EH (cell line): ENCODE measurements at regions not wholly inside any gene's neighbourhood (a gene's known extent, or its start where the extent isn't known, plus 50 kb on each side); places are given as distances from the start of the nearest gene placed in this dataset.
"Not testable (repeated sequence)": the region's sequence is repeated elsewhere in the genome, so short reads cannot be mapped to it uniquely, and the experiment has no call there.

Experiments
- DNase-seq: peaks from one replicate; pipeline ENCODE4 v3.0.0-alpha.2; 2015; ENCODE audit warnings: low read depth

DNA sequence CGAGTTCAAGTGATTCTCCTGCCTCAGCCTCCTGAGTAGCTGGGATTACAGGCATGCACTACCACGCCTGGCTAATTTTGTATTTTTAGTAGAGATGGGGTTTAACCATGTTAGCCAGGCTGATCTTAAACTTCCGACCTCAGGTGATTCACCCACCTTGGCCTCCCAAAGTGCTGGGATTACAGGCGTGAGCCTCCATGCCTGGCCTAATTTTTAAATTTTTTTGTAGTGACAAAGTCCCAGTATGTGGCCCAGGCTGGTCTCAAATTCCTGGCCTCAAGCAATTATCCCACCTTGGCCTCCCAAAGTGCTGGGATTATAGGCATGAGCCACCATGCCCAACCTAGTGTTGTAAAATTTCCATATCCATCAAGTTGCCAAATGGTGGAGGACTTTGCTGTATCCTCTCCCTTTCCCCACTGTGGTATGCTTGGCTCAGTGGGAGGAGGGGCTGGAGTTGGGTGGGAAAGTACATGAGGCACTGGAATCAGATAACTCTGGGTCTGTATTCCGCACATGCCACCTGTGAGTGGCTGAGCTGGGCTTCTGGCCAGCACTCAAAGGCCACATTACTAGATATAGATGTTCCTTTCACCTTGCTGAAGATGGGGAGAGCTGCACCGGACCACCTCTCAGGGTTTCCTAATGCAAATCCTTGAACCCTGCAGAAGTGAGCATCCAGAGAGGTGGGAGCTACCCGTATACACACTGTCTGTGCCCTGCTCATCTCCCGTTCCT lies 252.6 kb downstream of the GOLGA6L6 start:
- not testable (repeated sequence) for DNase-seq

DNA sequence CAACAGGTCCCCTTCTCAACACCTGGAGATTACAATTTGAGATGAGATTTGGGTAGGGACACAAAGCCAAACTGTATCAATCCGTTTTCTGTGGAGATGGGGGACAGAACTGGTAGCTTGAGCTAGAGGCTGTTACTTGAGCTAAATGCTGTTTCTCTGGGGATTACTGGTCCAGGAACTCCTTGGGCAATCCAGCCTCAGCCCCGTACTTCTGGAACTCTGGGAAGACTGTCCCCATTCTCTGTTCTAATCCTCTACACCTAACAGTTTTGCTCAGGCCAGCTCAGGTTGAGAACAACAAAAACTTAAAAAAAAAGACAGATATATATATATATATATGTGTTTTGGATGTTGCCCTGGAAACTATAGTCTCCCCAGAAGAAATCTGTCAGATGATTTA lies 255.0 kb downstream of the GOLGA6L6 start:
- not testable (repeated sequence) for DNase-seq

- not testable (repeated sequence) for DNase-seq
Observed at GRCh38 chr15:20285696-20286300, 255.8 kb downstream of the GOLGA6L6 start.

- not testable (repeated sequence) for DNase-seq
Observed at GRCh38 chr15:20284891-20285535, 256.6 kb downstream of the GOLGA6L6 start.

GRCh38 chr15:20283651-20284050 lies 257.9 kb downstream of the GOLGA6L6 start:
- DNase-seq, result not testable (repeated sequence)

DNA sequence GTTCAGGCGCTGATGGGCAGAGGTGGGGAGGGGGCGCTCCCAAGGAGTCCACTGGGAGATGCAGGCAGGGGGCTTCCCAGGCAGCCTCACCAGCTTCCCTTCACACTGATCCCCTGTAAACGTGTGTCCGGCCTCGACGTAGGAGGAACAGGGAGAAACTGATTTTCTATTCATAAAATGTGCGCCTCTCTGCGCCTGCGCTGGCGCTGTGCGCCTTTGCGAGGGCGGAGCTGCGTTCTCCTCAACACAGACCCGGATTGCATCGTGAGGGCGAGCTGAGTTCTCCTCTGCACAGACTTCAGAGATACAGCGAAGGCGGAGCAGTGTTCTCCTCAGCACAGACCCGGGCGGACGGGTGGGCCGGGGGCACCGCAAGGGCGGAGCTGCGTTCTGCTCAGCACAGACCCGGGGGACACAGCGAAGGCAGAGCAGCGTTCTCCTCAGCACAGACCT lies 259.1 kb downstream of the GOLGA6L6 start:
- not testable (repeated sequence) for DNase-seq

GRCh38 chr15:20281567-20282275 lies 259.9 kb downstream of the GOLGA6L6 start:
- not testable (repeated sequence) for DNase-seq

- no peak for DNase-seq
Observed at GRCh38 chr15:20280933-20281463, 260.6 kb downstream of the GOLGA6L6 start.

- not testable (repeated sequence) for DNase-seq
Observed at GRCh38 chr15:20280141-20280932, 261.3 kb downstream of the GOLGA6L6 start.

DNA sequence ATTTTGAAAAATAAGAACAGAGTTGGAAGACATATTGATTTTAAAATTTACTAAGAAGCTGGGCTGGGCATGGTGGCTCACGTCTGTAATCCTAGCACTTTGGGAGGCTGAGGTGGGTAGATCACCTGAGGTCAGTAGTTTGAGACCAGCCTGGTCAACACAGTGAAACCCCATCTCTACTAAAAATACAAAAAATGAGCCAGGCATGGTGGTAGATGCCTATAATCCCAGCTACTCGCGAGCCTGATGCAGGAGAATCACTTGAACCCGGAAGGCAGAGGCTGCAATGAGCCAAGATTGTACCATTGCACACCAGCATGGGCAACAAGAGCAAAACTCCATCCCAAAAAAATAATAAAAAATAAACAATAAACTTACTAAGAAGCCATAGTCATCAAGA lies 262.5 kb downstream of the GOLGA6L6 start:
- DNase-seq, result not testable (repeated sequence)

- not testable (repeated sequence) for DNase-seq
Observed at GRCh38 chr15:20278376-20278775, 263.2 kb downstream of the GOLGA6L6 start.

GRCh38 chr15:20277451-20277850 lies 264.1 kb downstream of the GOLGA6L6 start:
- DNase-seq, result not testable (repeated sequence)

DNA sequence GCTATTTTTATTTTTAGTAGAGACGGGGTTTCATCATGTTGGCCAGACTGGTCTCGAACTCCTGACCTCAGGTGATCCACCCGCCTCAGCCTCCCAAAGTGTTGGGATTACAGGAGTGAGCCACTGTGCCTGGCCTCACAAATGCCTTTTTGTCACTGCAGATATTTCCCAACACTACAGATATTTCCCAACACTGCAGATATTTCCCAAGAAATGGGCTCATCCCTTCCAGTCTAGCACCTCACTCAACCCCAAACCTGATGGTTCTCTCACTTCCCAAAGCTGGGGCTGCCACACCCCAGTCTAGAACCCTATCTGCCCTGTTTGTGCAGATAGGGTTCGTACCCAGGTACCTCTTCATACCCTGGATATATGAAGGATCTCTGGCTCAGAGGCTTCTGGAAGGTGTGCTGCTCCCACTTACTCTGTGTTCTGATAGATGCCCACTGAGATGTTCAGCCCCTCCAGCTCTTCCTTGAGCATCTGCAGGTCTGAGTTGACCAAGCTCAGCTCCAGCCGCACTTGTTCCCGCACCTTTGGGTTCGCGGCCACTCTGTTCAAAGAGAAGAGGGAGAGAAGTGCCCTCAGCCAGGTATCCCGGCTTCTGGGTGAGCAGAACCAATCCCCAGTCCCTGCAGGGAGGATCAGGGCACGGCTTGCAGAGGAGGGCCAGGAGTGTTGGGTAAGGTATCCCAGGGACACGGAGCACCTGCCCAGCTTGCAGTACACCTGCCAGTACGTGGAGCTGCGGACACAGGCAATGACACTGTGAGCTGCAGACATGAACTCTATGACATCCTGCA lies 265.1 kb downstream of the GOLGA6L6 start:
- DNase-seq, result not testable (repeated sequence)

DNA sequence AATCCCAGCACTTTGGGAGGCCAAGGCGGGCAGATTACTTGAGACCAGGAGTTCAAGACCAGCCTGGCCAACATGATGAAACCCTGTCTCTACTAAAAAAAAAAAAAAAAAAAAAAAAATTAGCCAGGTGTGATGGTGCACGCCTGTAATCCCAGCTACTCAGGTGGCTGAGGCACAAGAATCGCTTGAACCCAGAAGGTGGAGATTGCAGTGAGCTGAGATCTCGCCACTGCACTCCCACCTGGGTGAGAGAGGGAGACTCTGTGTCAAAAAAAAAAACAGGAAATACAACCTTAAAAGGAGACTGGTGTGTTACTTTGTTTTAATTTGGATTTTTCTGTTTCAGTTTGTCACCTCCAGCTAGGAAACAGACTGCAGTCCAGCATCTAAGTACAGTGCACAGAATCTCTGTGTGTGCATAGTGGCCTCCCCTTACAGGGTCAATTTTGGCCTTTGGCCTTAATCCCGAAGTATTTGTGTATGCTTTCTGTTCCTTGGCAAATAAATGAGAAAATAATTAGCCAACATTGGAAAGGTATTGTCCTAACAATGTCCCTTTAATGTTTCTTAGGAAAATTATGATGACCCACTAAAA lies 266.1 kb downstream of the GOLGA6L6 start:
- not testable (repeated sequence) for DNase-seq

DNA sequence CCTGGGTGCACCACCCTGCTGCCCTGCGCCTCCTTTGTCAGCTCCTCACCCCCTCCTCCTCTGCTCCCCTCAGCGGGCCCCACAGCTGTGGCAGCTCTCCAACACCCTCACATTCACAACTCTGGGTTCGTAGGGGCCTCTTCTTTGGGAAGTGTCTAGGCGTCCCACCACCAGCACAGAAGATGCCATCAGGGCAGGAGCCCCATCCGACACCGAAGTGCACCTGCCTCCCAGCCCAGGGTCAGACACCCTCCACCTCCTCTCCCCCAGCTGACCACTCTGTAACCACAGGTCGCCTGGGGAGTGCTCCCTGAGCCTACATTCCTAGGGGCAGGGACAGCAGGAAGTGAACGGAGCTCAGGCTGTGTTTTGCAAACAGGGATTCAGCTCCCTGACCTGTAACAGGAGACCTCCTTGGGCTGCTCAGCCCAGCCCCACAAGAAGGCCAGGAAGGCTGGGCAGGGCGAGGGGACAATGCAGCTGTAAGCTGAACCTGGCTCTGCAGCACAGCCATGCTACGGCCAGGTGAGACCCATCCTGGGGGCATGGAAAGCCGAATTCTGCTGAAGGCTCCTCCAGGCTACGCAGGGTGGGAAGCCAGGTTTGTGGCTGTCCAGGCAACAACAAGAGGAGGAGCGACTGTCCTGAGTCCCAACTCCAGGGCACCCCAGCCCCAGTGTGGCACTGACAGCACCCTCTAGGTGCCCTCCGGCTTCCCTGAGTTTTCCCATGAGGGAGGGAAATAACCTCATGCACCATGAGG lies 269.0 kb downstream of the GOLGA6L6 start:
- no peak for DNase-seq

DNA sequence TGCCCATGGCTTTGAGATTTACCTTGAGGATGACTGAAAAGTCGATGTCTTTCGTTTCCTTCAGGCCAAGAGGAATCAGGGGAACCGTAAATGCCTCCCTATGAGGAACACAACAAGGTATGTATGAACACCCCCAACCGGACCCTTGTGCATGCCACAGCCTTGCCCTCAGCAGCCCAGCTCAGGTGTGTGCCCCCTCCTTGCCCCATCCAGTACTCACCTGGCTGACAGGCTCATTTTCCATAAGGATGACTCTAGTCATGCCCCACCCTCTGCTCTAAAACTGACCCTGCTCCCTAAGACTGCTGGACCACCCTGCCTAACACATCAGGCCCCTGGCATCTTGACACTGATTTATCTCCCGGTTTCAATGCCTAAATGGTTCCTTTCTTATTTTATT lies 270.0 kb downstream of the GOLGA6L6 start:
- no peak for DNase-seq

DNA sequence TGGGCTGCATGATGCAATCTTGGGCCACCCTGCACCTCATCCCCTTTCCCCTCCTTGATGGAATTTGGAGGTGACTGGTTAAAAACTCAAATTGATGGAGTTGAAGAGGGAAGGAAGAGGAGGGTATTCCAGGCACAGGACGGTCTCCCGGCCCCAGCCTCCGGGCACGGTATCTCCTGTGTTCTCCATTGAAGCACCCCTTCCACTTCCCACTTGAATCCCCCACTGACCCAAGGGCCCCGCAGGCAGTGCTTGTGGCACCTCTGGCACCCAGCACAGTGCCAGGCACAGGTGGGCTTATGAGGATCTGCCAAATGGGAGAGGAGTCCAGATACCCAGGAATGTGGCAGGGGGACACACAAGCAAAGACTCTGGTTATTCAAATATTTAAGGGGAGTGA lies 271.6 kb downstream of the GOLGA6L6 start:
- not testable (repeated sequence) for DNase-seq

- DNase-seq, result not testable (repeated sequence)
Observed at GRCh38 chr15:20267996-20268395, 273.6 kb downstream of the GOLGA6L6 start.
